Endothelial cell of umbilical vein (primary cell): ENCODE measurements at regions not wholly inside any gene's neighbourhood (a gene's known extent, or its start where the extent isn't known, plus 50 kb on each side); places are given as distances from the start of the nearest gene placed in this dataset.

ENCODE experiments used
- EZH2 ChIP-seq: IDR thresholded peaks from 2 replicates; pipeline ENCODE4 v1.6.1; 2012; ENCODE audit warnings: borderline replicate concordance, low read depth, mild to moderate bottlenecking, moderate library complexity, low read length, inconsistent platforms; ENCODE audit not compliant: severe bottlenecking
- FOS ChIP-seq: IDR thresholded peaks from 2 replicates; pipeline ENCODE4 v1.6.1; 2011; ENCODE audit warnings: mild to moderate bottlenecking, low read length, moderate library complexity, borderline replicate concordance; ENCODE audit not compliant: insufficient read depth
- GATA2 ChIP-seq: IDR thresholded peaks from 2 replicates; pipeline ENCODE4 v1.7.0; 2011; ENCODE audit warnings: low read depth, mild to moderate bottlenecking, moderate library complexity, mixed read lengths, low read length; ENCODE audit not compliant: insufficient read length, insufficient read depth
- JUN ChIP-seq: IDR thresholded peaks from 2 replicates; pipeline ENCODE4 v1.6.1; 2011; ENCODE audit warnings: borderline replicate concordance, low read depth; ENCODE audit not compliant: insufficient read length, insufficient read depth
- MAX ChIP-seq: IDR thresholded peaks from 2 replicates; pipeline ENCODE4 v1.6.1; 2011; ENCODE audit not compliant: insufficient read depth, insufficient read length
- MYC ChIP-seq: IDR thresholded peaks from one replicate; pipeline ENCODE4 v1.6.1; 2011; ENCODE audit warnings: mild to moderate bottlenecking, low read depth, low read length
- POLR2A ChIP-seq: IDR thresholded peaks from 2 replicates; pipeline ENCODE4 v1.6.1; 2012; ENCODE audit warnings: low read depth, mild to moderate bottlenecking, control low read depth, low read length
- POLR2AphosphoS5 ChIP-seq: IDR thresholded peaks from 2 replicates; pipeline ENCODE4 v1.6.1; 2012; ENCODE audit warnings: low read depth, mild to moderate bottlenecking, control low read depth, low read length, moderate library complexity; ENCODE audit not compliant: insufficient read depth
- TF ChIP-seq, protein P1 (sequence below), 2 donors: IDR thresholded peaks; 1 replicate in 1 of 2; 2 replicates in 1 of 2; pipeline ENCODE4 v1.5.1; 2011; ENCODE audit warnings: low read length in 2 of 2, mild to moderate bottlenecking in 2 of 2, moderate library complexity in 2 of 2, control low read depth in 1 of 2, inconsistent platforms in 1 of 2, low read depth in 1 of 2; ENCODE audit not compliant: insufficient read depth in 1 of 2; ENCODE audit errors: extremely low read depth in 1 of 2

GRCh38 chr16:79274264-79274663 is 326.3 kb downstream of the MAF start:
- TF ChIP-seq, protein P1, sequence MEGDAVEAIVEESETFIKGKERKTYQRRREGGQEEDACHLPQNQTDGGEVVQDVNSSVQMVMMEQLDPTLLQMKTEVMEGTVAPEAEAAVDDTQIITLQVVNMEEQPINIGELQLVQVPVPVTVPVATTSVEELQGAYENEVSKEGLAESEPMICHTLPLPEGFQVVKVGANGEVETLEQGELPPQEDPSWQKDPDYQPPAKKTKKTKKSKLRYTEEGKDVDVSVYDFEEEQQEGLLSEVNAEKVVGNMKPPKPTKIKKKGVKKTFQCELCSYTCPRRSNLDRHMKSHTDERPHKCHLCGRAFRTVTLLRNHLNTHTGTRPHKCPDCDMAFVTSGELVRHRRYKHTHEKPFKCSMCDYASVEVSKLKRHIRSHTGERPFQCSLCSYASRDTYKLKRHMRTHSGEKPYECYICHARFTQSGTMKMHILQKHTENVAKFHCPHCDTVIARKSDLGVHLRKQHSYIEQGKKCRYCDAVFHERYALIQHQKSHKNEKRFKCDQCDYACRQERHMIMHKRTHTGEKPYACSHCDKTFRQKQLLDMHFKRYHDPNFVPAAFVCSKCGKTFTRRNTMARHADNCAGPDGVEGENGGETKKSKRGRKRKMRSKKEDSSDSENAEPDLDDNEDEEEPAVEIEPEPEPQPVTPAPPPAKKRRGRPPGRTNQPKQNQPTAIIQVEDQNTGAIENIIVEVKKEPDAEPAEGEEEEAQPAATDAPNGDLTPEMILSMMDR (IDR thresholded peaks at IDR 0.05; ENCODE audit: extremely low read depth in 1 of 2, insufficient read depth in 1 of 2, low read depth in 1 of 2, low read length in 2 of 2) = no peak
- TF ChIP-seq GATA2 (no peak), MYC (no peak), POLR2A (no peak), POLR2AphosphoS5 (no peak), MAX (no peak), EZH2 (no peak), JUN (no peak), FOS (no peak)
